ENCODE measurements at regions not wholly inside any gene's neighbourhood (a gene's known extent, or its start where the extent isn't known, plus 50 kb on each side); places are given as distances from the start of the nearest gene placed in this dataset.

- ChIA-PET POLR2A (no interaction called here), CTCF (no interaction called here)
- DNase-seq: no peak
- no peaks in the 10 kb centered on the region for H3K27me3 ChIP-seq (ENCODE audit: insufficient read depth, low read length, poor library complexity, severe bottlenecking)
- H3K27ac ChIP-seq (ENCODE audit: low read depth, low read length): no peak overlapping the region
- no peaks in the 10 kb centered on the region for H3K9me3 ChIP-seq (ENCODE audit: low read length)
- Mint-ChIP-seq H3K36me3 (peaks cover 0 to 2% (median 0%) of the 10 kb centered on the region in 3 donors), H3K27me3 (no peaks in the 10 kb centered on the region), H3K9me3 (no peaks in the 10 kb centered on the region), H3K4me3 (no peak overlapping the region), H3K4me1 (no peaks in the 10 kb centered on the region), H3K27ac (no peak overlapping the region)
- no peaks in the 10 kb centered on the region for H3K4me1 ChIP-seq (ENCODE audit: insufficient read depth, low read length)
- no peak overlapping the region for H3K4me3 ChIP-seq (ENCODE audit: low read length)
- no peaks in the 10 kb centered on the region for H3K36me3 ChIP-seq (ENCODE audit: insufficient read depth, low read length)
Observed at GRCh38 chr21:16046656-16047330, 317.0 kb downstream of the USP25 start.

- POLR2A ChIA-PET: no interaction called here
- Mint-ChIP-seq H3K4me3 (no peak overlapping the region), H3K4me1 (no peaks in the 10 kb centered on the region)
Observed at GRCh38 chr21:16047904-16048303, 318.1 kb downstream of the USP25 start.

GRCh38 chr21:16055014-16055413 is 325.2 kb downstream of the USP25 start:
- POLR2A ChIA-PET: no interaction called here

More at GRCh38 chr21:16047904-16048303, 318.1 kb downstream of the USP25 start:
- H3K9me3 Mint-ChIP-seq: no peaks in the 10 kb centered on the region
- Histone ChIP-seq H3K4me3 (ENCODE audit: low read length) (no peak overlapping the region), H3K9me3 (ENCODE audit: low read length) (no peaks in the 10 kb centered on the region), H3K4me1 (ENCODE audit: insufficient read depth, low read length) (no peaks in the 10 kb centered on the region), H3K36me3 (ENCODE audit: insufficient read depth, low read length) (no peaks in the 10 kb centered on the region), H3K27ac (ENCODE audit: low read depth, low read length) (no peak overlapping the region), H3K27me3 (ENCODE audit: insufficient read depth, low read length, poor library complexity, severe bottlenecking) (no peaks in the 10 kb centered on the region)
- H3K27me3 Mint-ChIP-seq: no peaks in the 10 kb centered on the region
- peaks cover 0 to 2% (median 0%) of the 10 kb centered on the region in 3 donors for H3K36me3 Mint-ChIP-seq
- CTCF ChIA-PET: no interaction called here
- no peak overlapping the region for H3K27ac Mint-ChIP-seq
- no peak for DNase-seq

GRCh38 chr21:16058896-16059295 is 329.1 kb downstream of the USP25 start:
- Mint-ChIP-seq H3K4me3 (no peak overlapping the region), H3K9me3 (no peaks in the 10 kb centered on the region), H3K36me3 (no peaks in the 10 kb centered on the region), H3K27ac (no peak overlapping the region), H3K27me3 (peaks cover 0 to 3% of the 10 kb centered on the region in 2 donors), H3K4me1 (no peaks in the 10 kb centered on the region)
- CTCF ChIA-PET: no interaction called here
- no peaks in the 10 kb centered on the region for H3K36me3 ChIP-seq (ENCODE audit: insufficient read depth, low read length)
- no peak overlapping the region for H3K27ac ChIP-seq (ENCODE audit: low read depth, low read length)
- no peaks in the 10 kb centered on the region for H3K27me3 ChIP-seq (ENCODE audit: insufficient read depth, low read length, poor library complexity, severe bottlenecking)
- no peaks in the 10 kb centered on the region for H3K9me3 ChIP-seq (ENCODE audit: low read length)
- no peak overlapping the region for H3K4me3 ChIP-seq (ENCODE audit: low read length)
- POLR2A ChIA-PET: no interaction called here
- no peak for DNase-seq
- H3K4me1 ChIP-seq (ENCODE audit: insufficient read depth, low read length): no peaks in the 10 kb centered on the region

More at GRCh38 chr21:16055014-16055413, 325.2 kb downstream of the USP25 start:
- Mint-ChIP-seq H3K4me1 (no peaks in the 10 kb centered on the region), H3K27me3 (peaks cover 0 to 3% of the 10 kb centered on the region in 2 donors), H3K4me3 (no peak overlapping the region), H3K27ac (no peak overlapping the region), H3K9me3 (no peaks in the 10 kb centered on the region), H3K36me3 (no peaks in the 10 kb centered on the region)
- Histone ChIP-seq H3K27ac (ENCODE audit: low read depth, low read length) (no peak overlapping the region), H3K27me3 (ENCODE audit: insufficient read depth, low read length, poor library complexity, severe bottlenecking) (no peaks in the 10 kb centered on the region), H3K4me1 (ENCODE audit: insufficient read depth, low read length) (no peaks in the 10 kb centered on the region), H3K36me3 (ENCODE audit: insufficient read depth, low read length) (no peaks in the 10 kb centered on the region), H3K9me3 (ENCODE audit: low read length) (no peaks in the 10 kb centered on the region), H3K4me3 (ENCODE audit: low read length) (no peak overlapping the region)
- DNase-seq: no peak
- CTCF ChIA-PET: no interaction called here

- no peaks in the 10 kb centered on the region for H3K9me3 ChIP-seq (ENCODE audit: low read length)
- Mint-ChIP-seq H3K4me1 (no peaks in the 10 kb centered on the region), H3K9me3 (no peaks in the 10 kb centered on the region), H3K4me3 (no peak overlapping the region), H3K27ac (no peak overlapping the region), H3K36me3 (no peaks in the 10 kb centered on the region), H3K27me3 (peaks cover 0 to 3% of the 10 kb centered on the region in 2 donors)
- CTCF ChIA-PET: no interaction called here
- H3K36me3 ChIP-seq (ENCODE audit: insufficient read depth, low read length): no peaks in the 10 kb centered on the region
- no peak overlapping the region for H3K4me3 ChIP-seq (ENCODE audit: low read length)
- H3K4me1 ChIP-seq (ENCODE audit: insufficient read depth, low read length): no peaks in the 10 kb centered on the region
- no peak for DNase-seq
- no peaks in the 10 kb centered on the region for H3K27me3 ChIP-seq (ENCODE audit: insufficient read depth, low read length, poor library complexity, severe bottlenecking)
- POLR2A ChIA-PET: no interaction called here
- no peak overlapping the region for H3K27ac ChIP-seq (ENCODE audit: low read depth, low read length)
Observed at GRCh38 chr21:16059981-16060380, 330.2 kb downstream of the USP25 start.

- ChIA-PET POLR2A (no interaction called here), CTCF (no interaction called here)
- H3K27me3 Mint-ChIP-seq: peaks cover 0 to 2% of the 10 kb centered on the region in 2 donors
- no peaks in the 10 kb centered on the region for H3K4me1 Mint-ChIP-seq
- Histone ChIP-seq H3K4me3 (ENCODE audit: low read length) (no peak overlapping the region), H3K36me3 (ENCODE audit: insufficient read depth, low read length) (no peaks in the 10 kb centered on the region), H3K27ac (ENCODE audit: low read depth, low read length) (no peak overlapping the region), H3K9me3 (ENCODE audit: low read length) (no peaks in the 10 kb centered on the region), H3K27me3 (ENCODE audit: insufficient read depth, low read length, poor library complexity, severe bottlenecking) (no peaks in the 10 kb centered on the region), H3K4me1 (ENCODE audit: insufficient read depth, low read length) (no peaks in the 10 kb centered on the region)
- H3K36me3 Mint-ChIP-seq: no peaks in the 10 kb centered on the region
- H3K4me3 Mint-ChIP-seq: no peak overlapping the region
- no peak for DNase-seq
- no peaks in the 10 kb centered on the region for H3K9me3 Mint-ChIP-seq
- H3K27ac Mint-ChIP-seq: no peak overlapping the region
Observed at GRCh38 chr21:16061194-16061593, 331.4 kb downstream of the USP25 start.

- no peaks in the 10 kb centered on the region for H3K36me3 Mint-ChIP-seq
- H3K36me3 ChIP-seq (ENCODE audit: insufficient read depth, low read length): no peaks in the 10 kb centered on the region
- CTCF ChIA-PET: no interaction called here
Observed at GRCh38 chr21:16069178-16070112, 339.7 kb downstream of the USP25 start.

GRCh38 chr21:16070207-16070651 is 340.4 kb downstream of the USP25 start:
- no peak for DNase-seq
- Mint-ChIP-seq H3K27ac (no peak overlapping the region), H3K4me3 (no peak overlapping the region), H3K9me3 (no peaks in the 10 kb centered on the region), H3K27me3 (peaks cover 0 to 2% of the 10 kb centered on the region in 2 donors), H3K36me3 (no peaks in the 10 kb centered on the region), H3K4me1 (no peaks in the 10 kb centered on the region)
- H3K27ac ChIP-seq (ENCODE audit: low read depth, low read length): no peak overlapping the region
- ChIA-PET POLR2A (no interaction called here), CTCF (no interaction called here)
- no peaks in the 10 kb centered on the region for H3K4me1 ChIP-seq (ENCODE audit: insufficient read depth, low read length)
- H3K27me3 ChIP-seq (ENCODE audit: insufficient read depth, low read length, poor library complexity, severe bottlenecking): no peaks in the 10 kb centered on the region
- no peaks in the 10 kb centered on the region for H3K36me3 ChIP-seq (ENCODE audit: insufficient read depth, low read length)
- H3K9me3 ChIP-seq (ENCODE audit: low read length): no peaks in the 10 kb centered on the region
- H3K4me3 ChIP-seq (ENCODE audit: low read length): no peak overlapping the region

More at GRCh38 chr21:16069178-16070112, 339.7 kb downstream of the USP25 start:
- DNase-seq: no peak
- Mint-ChIP-seq H3K9me3 (no peaks in the 10 kb centered on the region), H3K27ac (no peak overlapping the region), H3K27me3 (peaks cover 0 to 2% of the 10 kb centered on the region in 2 donors), H3K4me1 (no peaks in the 10 kb centered on the region), H3K4me3 (no peak overlapping the region)
- POLR2A ChIA-PET: no interaction called here
- H3K4me1 ChIP-seq (ENCODE audit: insufficient read depth, low read length): no peaks in the 10 kb centered on the region
- H3K4me3 ChIP-seq (ENCODE audit: low read length): no peak overlapping the region
- H3K27ac ChIP-seq (ENCODE audit: low read depth, low read length): no peak overlapping the region
- no peaks in the 10 kb centered on the region for H3K9me3 ChIP-seq (ENCODE audit: low read length)
- no peaks in the 10 kb centered on the region for H3K27me3 ChIP-seq (ENCODE audit: insufficient read depth, low read length, poor library complexity, severe bottlenecking)

Measured in CD8-positive, alpha-beta memory T cell (primary cell).